SK-N-SH (cell line): ENCODE measurements at regions not wholly inside any gene's neighbourhood (a gene's known extent, or its start where the extent isn't known, plus 50 kb on each side); places are given as distances from the start of the nearest gene placed in this dataset.

Source experiments
- CTCF ChIA-PET: fragments of 300-600, 350-600 bp; formaldehyde crosslinking; extraction: SDS; loops from one replicate; lab custom pipeline; 2021; lab: Yijun Ruan, JAX
- POLR2A ChIA-PET: fragments of 350-600 bp; sonication (Branson Sonifier 250); formaldehyde crosslinking; extraction: SDS; loops from one replicate; lab custom pipeline; 2020; ENCODE audit warnings: antibody characterized with exemption, inconsistent platforms; lab: Yijun Ruan, JAX
- DNase-seq: peaks from one replicate; pipeline ENCODE4 v3.0.0; 2012
- H2AFZ ChIP-seq: fragments of 200-600 bp; sonication (generic); 2 replicates; pipeline ENCODE4 v1.8.1; 2016; ENCODE audit warnings: antibody characterized with exemption, mild to moderate bottlenecking, low read depth
- H3F3A ChIP-seq: fragments of 200-600 bp; sonication (generic); replicated peaks from 2 replicates; pipeline ENCODE3; 2016; ENCODE audit warnings: antibody characterized with exemption, mild to moderate bottlenecking; ENCODE audit not compliant: insufficient read depth
- H3K27ac ChIP-seq, 2 experiments: fragments of 200-500 bp in 1 of 2; fragments of 200-600 bp in 1 of 2; sonication (Bioruptor generic) in 1 of 2; sonication (generic), shearing (Covaris generic) in 1 of 2; 2 replicates each; pipeline versions ENCODE4 v1.5.1 to v1.6.1; 2014 to 2016; ENCODE audit warnings: low read depth in 2 of 2, inconsistent platforms in 1 of 2, low read length in 1 of 2, mild to moderate bottlenecking in 1 of 2, mixed read lengths in 1 of 2
- H3K27me3 ChIP-seq: fragments of 200-600 bp; sonication (generic), shearing (Covaris generic); 2 replicates; pipeline ENCODE4 v1.6.1; 2016; ENCODE audit warnings: mixed run types; ENCODE audit not compliant: insufficient read depth
- H3K36me3 ChIP-seq, 2 experiments: fragments of 200-500 bp in 1 of 2; fragments of 200-600 bp in 1 of 2; sonication (Bioruptor generic) in 1 of 2; sonication (generic) in 1 of 2; replicated peaks in 1 of 2; 2 replicates each; pipeline versions ENCODE3 to v1.5.1; 2014 to 2016; ENCODE audit warnings: low read length in 1 of 2, mild to moderate bottlenecking in 1 of 2; ENCODE audit not compliant: insufficient read depth in 2 of 2, control insufficient read depth in 1 of 2
- H3K4me1 ChIP-seq, 2 experiments: fragments of 200-500 bp in 1 of 2; fragments of 200-600 bp in 1 of 2; sonication (Bioruptor generic) in 1 of 2; sonication (generic), shearing (Covaris generic) in 1 of 2; 2 replicates each; pipeline versions ENCODE4 v1.5.1 to v1.6.1; 2014 to 2016; ENCODE audit warnings: low read depth in 1 of 2, low read length in 1 of 2, mixed run types in 1 of 2; ENCODE audit not compliant: insufficient read depth in 2 of 2, control insufficient read depth in 1 of 2
- H3K4me2 ChIP-seq: fragments of 200-600 bp; sonication (generic), shearing (Covaris generic); 2 replicates; pipeline ENCODE4 v1.6.1; 2017; ENCODE audit warnings: mixed run types
- H3K4me3 ChIP-seq, 2 experiments: fragments of 200-500 bp in 1 of 2; fragments of 200-600 bp in 1 of 2; sonication (Bioruptor generic) in 1 of 2; sonication (generic), shearing (Covaris generic) in 1 of 2; 2 replicates each; pipeline versions ENCODE4 v1.5.1 to v1.8.1; 2014 to 2016; ENCODE audit warnings: low read depth in 2 of 2, inconsistent platforms in 1 of 2, low read length in 1 of 2, mild to moderate bottlenecking in 1 of 2, mixed read lengths in 1 of 2, moderate library complexity in 1 of 2
- H3K79me2 ChIP-seq: fragments of 200-600 bp; sonication (generic); 2 replicates; pipeline ENCODE4 v1.8.1; 2017; ENCODE audit warnings: mild to moderate bottlenecking; ENCODE audit not compliant: insufficient read depth
- H3K9ac ChIP-seq: fragments of 200-600 bp; sonication (generic); 2 replicates; pipeline ENCODE4 v1.6.1; 2017; ENCODE audit warnings: mixed run types
- H3K9me2 ChIP-seq: fragments of 200-600 bp; sonication (generic); 2 replicates; pipeline ENCODE4 v1.6.1; 2017; ENCODE audit warnings: mixed run types
- H3K9me3 ChIP-seq: fragments of 200-600 bp; sonication (generic); 2 replicates; pipeline ENCODE4 v1.6.1; 2017; ENCODE audit warnings: mixed run types, mild to moderate bottlenecking, moderate library complexity
- H4K20me1 ChIP-seq: fragments of 200-600 bp; sonication (generic); 2 replicates; pipeline ENCODE4 v1.6.1; 2017; ENCODE audit warnings: mild to moderate bottlenecking, mixed run types; ENCODE audit not compliant: insufficient read depth
- CTCF ChIP-seq: fragments of 200-600 bp; sonication (generic); IDR thresholded peaks from 2 replicates; pipeline ENCODE4 v1.6.1; 2017; ENCODE audit warnings: antibody characterized with exemption, mild to moderate bottlenecking, moderate library complexity
- EP300 ChIP-seq, 2 experiments: IDR thresholded peaks; 2 replicates each; pipeline versions ENCODE4 v1.4.0 to v1.6.1; 2012; ENCODE audit warnings: borderline replicate concordance in 1 of 2, low read depth in 1 of 2, low read length in 1 of 2
- FOXJ3 ChIP-seq: sonication (generic); formaldehyde crosslinking; IDR thresholded peaks from 2 replicates; pipeline ENCODE4 v1.5.1; 2020; ENCODE audit warnings: mild to moderate bottlenecking, missing genetic modification reagents
- GABPA ChIP-seq: IDR thresholded peaks from 2 replicates; pipeline ENCODE4 v1.4.0; 2012; ENCODE audit warnings: low read depth, mild to moderate bottlenecking
- JUND ChIP-seq: IDR thresholded peaks from 2 replicates; pipeline ENCODE4 v1.4.0; 2012
- MXI1 ChIP-seq: IDR thresholded peaks from 2 replicates; pipeline ENCODE4 v1.6.1; 2012; ENCODE audit warnings: mild to moderate bottlenecking, low read depth, low read length, improper control_type of control experiment
- NRF1 ChIP-seq: IDR thresholded peaks from 2 replicates; pipeline ENCODE4 v1.6.1; 2012; ENCODE audit warnings: low read depth, mild to moderate bottlenecking, low read length
- PBX3 ChIP-seq: IDR thresholded peaks from 2 replicates; pipeline ENCODE4; 2012
- POLR2AphosphoS5 ChIP-seq: IDR thresholded peaks from 2 replicates; pipeline ENCODE4 v1.6.1; 2012; ENCODE audit warnings: low read depth, low read length
- RAD21 ChIP-seq: IDR thresholded peaks from 2 replicates; pipeline ENCODE4 v1.6.1; 2012; ENCODE audit warnings: mild to moderate bottlenecking, low read length
- RFX5 ChIP-seq: IDR thresholded peaks from 2 replicates; pipeline ENCODE4 v1.6.1; 2012; ENCODE audit warnings: mild to moderate bottlenecking, improper control_type of control experiment, low read length
- SIN3A ChIP-seq: IDR thresholded peaks from 2 replicates; pipeline ENCODE4 v1.6.1; 2012; ENCODE audit warnings: low read depth, mild to moderate bottlenecking, low read length, moderate library complexity, borderline replicate concordance
- USF1 ChIP-seq: IDR thresholded peaks from 2 replicates; pipeline ENCODE4 v1.4.0; 2012; ENCODE audit warnings: low read depth, borderline replicate concordance
- USF2 ChIP-seq: fragments of 150-350 bp; IDR thresholded peaks from 2 replicates; pipeline ENCODE4 v1.6.1; 2017; ENCODE audit warnings: antibody characterized with exemption, low read length, low read depth, borderline replicate concordance
- ZBTB33 ChIP-seq: IDR thresholded peaks from 2 replicates; pipeline ENCODE4 v1.4.0; 2012; ENCODE audit warnings: low read depth, borderline replicate concordance
- WGBS: methylation state at CpG from one replicate; pipeline ENCODE4 v1.1.6; 2017; ENCODE audit warnings: low lambda C conversion rate; 5-methylcytosine and 5-hydroxymethylcytosine counted together

- TF ChIP-seq RAD21 = no peak
- TF ChIP-seq, all 33 proteins: peak for 0
Observed at GRCh38 chr13:78468621-78469020, 134.7 kb downstream of the POU4F1 start (continued).

- Histone ChIP-seq H3K4me3 (no peak overlapping the region), H3K9ac (no peak overlapping the region), H3K27ac (no peak overlapping the region), H3K4me1 (no peaks in the 10 kb centered on the region), H3K4me2 (no peak overlapping the region), H3K9me2 (no peaks in the 10 kb centered on the region), H3K9me3 (no peaks in the 10 kb centered on the region), H2AFZ (no peak overlapping the region), H4K20me1 (no peaks in the 10 kb centered on the region), H3K27me3 (no peaks in the 10 kb centered on the region), H3F3A (no peaks in the 10 kb centered on the region), H3K79me2 (no peaks in the 10 kb centered on the region), H3K36me3 (no peaks in the 10 kb centered on the region)
- ChIA-PET CTCF (no interaction called here), POLR2A (no interaction called here)
- no peak for DNase-seq
- 7% methylated on average over 1 of the region's 1 CpG for WGBS
- TF ChIP-seq CTCF (no peak), NRF1 (no peak), JUND (no peak), SIN3A (no peak), POLR2AphosphoS5 (no peak), EP300 (IDR thresholded peaks at IDR 0.05; ENCODE audit: borderline replicate concordance in 1 of 2, low read depth in 1 of 2, low read length in 1 of 2) (no peak), GABPA (no peak), FOXJ3 (CRISPR knock-in tag) (no peak), MXI1 (no peak), RFX5 (no peak), USF1 (no peak), USF2 (no peak), PBX3 (no peak), ZBTB33 (no peak)
Observed at GRCh38 chr13:78465250-78465649, 138.1 kb downstream of the POU4F1 start.
